Embryonic facial prominence (tissue), 1 donor: ENCODE measurements at regions not wholly inside any gene's neighbourhood (a gene's known extent, or its start where the extent isn't known, plus 50 kb on each side); places are given as distances from the start of the nearest gene placed in this dataset.
"Not testable (repeated sequence)": the region's sequence is repeated elsewhere in the genome, so short reads cannot be mapped to it uniquely, and the experiment has no call there.

Experiments
- DNase-seq: peaks from one replicate; pipeline ENCODE4 v3.0.0-alpha.2; 2016; ENCODE audit errors: extremely low spot score

- DNase-seq: no peak
Measured at GRCh38 chr14:82549306-82549990, 1015.8 kb upstream of the SEL1L start.

- DNase-seq: no peak
Measured at GRCh38 chr14:82562881-82563280, 1029.2 kb upstream of the SEL1L start.

GRCh38 chr14:82565825-82566224 is 1032.2 kb upstream of the SEL1L start:
- no peak for DNase-seq

GRCh38 chr14:82587226-82587625 is 1053.6 kb upstream of the SEL1L start:
- no peak for DNase-seq

- no peak for DNase-seq
Measured at GRCh38 chr14:82595466-82595865, 1061.8 kb upstream of the SEL1L start.

GRCh38 chr14:82602794-82603193 is 1069.1 kb upstream of the SEL1L start:
- no peak for DNase-seq

GRCh38 chr14:82604819-82605218 is 1071.2 kb upstream of the SEL1L start:
- no peak for DNase-seq

- no peak for DNase-seq
Measured at GRCh38 chr14:82621881-82622450, 1088.3 kb upstream of the SEL1L start.

GRCh38 chr14:82626156-82627066 is 1092.8 kb upstream of the SEL1L start:
- no peak for DNase-seq

- no peak for DNase-seq
Measured at GRCh38 chr14:82635915-82636314, 1102.3 kb upstream of the SEL1L start.

GRCh38 chr14:82636426-82636825 is 1102.8 kb upstream of the SEL1L start:
- DNase-seq: no peak

- DNase-seq: no peak
Measured at GRCh38 chr14:82641050-82641540, 1107.4 kb upstream of the SEL1L start.

GRCh38 chr14:82642425-82642824 is 1108.8 kb upstream of the SEL1L start:
- DNase-seq: no peak

- no peak for DNase-seq
Measured at GRCh38 chr14:82647088-82647810, 1113.6 kb upstream of the SEL1L start.

- DNase-seq: no peak
Measured at GRCh38 chr14:82655770-82656169, 1122.1 kb upstream of the SEL1L start.

GRCh38 chr14:82657186-82657675 is 1123.6 kb upstream of the SEL1L start:
- DNase-seq: no peak

- no peak for DNase-seq
Measured at GRCh38 chr14:82661258-82661657, 1127.6 kb upstream of the SEL1L start.

- peak; percentile 54 for DNase-seq
Measured at GRCh38 chr14:82667006-82667405, 1133.4 kb upstream of the SEL1L start.

GRCh38 chr14:82667501-82667900 is 1133.8 kb upstream of the SEL1L start:
- DNase-seq: no peak

- DNase-seq: no peak
Measured at GRCh38 chr14:82676403-82676802, 1142.8 kb upstream of the SEL1L start.

GRCh38 chr14:82689948-82690347 is 1156.3 kb upstream of the SEL1L start:
- DNase-seq: no peak

- not testable (repeated sequence) for DNase-seq
Measured at GRCh38 chr14:82691191-82691590, 1157.5 kb upstream of the SEL1L start.
